HUDEP-2 (cell line): ENCODE measurements at regions not wholly inside any gene's neighbourhood (a gene's known extent, or its start where the extent isn't known, plus 50 kb on each side); places are given as distances from the start of the nearest gene placed in this dataset.

Experiments used
- DNase-seq, 76 experiments: peaks; one replicate each; lab custom pipeline; 2025; ENCODE audit not compliant: unreplicated experiment in 76 of 76; lab: John Stamatoyannopoulos, UW

DNA sequence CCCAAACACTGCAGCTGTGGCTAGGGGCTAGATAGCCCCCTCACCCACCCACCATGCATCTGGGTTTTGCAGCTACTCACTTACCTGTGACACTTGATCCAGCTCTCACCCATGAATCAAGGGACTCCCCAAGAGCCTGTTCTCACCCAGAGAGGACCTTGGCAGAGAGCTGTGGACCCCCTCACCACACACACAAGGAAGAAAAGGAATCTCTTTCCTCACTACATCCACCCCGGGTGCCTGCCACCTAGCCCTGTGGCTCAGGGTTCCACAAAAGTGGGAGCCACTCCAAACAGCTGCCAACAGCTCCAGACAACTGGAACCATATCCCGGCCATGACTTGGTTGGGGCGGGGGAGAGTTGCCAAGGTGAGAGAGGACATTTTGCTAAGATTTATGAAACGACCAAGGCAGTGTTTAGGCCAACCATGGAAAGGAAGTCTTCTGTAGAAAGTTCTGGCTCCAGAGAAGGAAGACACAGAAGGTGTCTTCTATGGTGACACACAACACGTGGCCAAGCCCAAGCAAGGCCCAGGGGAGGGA lies 522.1 kb upstream of the RAB6C start:
- DNase-seq, result no peak

DNA sequence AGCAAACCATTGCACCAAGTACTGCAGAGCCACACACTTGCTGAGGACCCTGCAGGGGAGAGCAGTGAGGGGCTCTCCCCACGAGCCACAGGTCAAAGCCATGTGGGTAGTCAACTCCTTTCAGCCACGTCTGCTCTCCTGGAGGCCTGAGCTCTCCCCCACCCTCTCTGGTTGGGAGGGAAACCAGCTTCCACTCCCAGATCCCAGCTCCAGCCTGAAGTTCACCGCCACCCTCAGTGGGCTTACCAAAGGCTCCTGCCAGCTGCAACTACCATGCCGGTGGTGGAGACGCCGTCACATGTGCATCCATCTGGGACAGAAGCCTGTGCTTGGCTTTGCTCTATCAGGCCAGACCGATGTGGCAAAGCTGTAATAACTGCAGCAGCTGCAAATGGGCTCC lies 521.5 kb upstream of the RAB6C start:
- DNase-seq, result no peak

DNA sequence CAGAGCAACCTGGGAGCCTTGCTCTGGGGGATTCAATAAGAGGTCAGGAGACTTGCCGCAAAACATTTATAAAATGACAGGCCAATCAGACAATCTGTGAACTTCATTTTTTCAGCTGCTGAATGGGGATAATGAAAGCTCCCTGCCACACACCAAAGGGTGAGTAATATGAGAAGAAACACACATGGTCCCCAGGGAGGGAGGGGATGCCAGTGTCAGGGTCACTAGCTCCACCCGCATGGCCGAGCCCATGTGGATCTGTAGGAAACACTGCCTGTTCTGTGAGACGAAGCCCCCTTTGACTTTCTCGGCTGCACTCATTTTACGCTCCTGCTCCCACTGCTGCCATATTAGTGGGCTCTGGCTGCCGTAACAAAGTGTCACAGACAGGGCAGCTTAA lies 521.0 kb upstream of the RAB6C start:
- DNase-seq, result no peak

DNA sequence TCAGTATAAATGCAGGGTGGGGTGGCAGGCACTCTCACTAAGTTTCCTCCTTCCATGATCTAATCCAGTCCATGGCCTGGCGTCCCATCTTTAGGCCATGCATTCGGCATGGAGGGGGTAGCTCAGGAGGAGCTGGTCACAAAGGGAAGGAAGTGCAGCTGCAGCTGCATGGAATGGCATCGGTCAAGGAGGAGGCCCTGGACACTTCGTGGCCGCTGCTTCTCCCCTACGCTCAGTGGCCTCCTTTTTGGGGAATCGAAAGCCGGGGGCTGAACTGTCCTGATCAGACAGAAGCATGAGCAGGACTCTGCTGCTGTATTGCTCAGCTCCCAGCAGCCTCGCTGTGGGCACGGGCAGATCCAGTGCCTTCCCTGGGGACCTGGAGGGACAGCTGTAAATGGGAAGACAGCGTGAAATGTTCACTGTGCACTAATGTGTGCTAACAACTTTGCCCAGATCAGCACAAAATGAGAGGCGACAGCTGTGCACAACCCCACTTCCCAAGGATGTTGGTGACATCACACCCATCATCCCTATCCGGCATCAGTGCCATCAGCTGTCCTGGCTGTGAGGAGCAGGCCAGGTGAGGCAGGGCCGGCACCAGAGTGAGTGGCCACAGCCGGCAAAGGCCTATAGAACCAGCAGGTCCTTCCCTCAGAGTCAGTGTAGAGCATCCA lies 520.1 kb upstream of the RAB6C start:
- no peak for DNase-seq

DNA sequence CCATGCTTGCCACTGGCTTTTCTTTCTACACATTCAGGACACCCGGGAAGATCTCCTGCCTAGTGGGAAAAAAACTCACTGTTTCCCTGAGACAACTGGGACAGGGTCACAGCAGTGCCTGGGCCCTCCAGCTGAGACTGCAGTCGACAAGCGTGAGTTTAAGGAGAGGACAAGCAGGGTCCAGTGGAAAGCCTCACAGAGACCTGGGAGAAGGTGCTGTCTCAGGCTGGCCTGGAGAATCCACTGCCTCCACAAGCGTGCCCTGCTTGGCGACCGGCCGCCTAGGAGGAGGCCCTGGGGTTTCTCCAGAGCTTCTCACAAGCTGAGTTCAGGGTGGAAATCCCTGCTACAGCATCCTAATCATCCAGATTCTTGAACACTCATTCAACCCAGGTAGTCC lies 519.6 kb upstream of the RAB6C start:
- DNase-seq, result no peak

DNA sequence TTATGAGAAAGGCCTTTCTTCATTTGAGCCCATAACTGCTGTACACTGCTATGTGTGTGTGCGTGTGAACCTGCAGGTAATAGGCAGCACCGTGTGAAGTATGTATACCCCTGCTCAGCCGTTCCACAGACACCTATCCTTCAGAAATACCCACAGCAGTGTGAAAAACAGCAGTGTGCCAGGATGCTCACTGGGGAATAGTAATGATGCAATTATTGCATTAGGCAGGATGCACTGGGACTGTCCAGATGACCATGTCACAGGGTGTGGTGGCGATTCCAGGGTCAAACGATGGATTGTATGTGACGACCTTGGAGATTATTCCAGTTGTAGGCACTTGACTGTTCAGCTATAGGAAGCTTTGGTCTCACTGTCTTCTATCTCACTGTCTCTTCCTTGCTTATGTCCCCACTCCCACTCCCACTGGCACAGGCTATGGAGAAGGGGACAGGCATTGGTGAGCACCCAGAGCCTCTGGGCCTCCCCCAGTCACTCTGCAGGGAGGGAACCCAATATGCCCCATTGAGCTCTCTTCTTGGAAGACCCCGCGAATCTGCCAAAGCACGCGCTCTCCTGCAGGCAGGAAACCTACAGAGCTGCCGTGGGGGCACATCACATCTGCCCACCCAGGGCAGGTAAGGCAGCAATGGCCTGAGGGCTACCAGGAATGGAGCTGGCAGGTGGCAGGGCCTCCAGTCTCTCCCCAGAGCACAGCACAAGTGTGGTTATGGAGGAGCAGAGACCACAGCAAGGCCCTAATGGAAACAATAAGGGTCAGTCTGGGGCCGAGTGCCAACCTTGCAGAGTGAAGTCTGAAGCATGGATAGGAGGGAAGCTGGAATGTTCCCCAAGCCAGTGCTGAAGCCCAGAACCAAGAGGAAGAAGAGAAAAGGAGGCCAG lies 518.9 kb upstream of the RAB6C start:
- no peak for DNase-seq

DNA sequence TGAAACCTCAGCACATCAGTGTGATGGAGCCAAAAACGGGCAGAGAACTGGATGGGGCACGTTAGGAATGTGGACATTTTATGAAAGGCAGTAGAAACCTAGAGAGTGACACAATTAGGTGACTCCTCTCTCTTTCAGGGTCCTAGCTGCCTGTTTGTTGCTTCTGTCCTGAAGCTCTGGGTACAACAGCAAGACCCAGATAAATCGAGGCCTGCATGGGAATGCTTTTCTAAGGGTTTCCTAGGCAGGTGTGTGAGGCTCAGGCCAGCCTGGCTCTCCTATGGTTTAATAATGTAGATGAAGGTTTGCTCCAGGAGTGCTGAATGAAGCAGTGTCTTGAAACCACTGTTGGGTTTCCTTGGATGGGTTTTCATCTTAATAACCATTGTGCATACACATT lies 517.1 kb upstream of the RAB6C start:
- DNase-seq, result no peak

DNA sequence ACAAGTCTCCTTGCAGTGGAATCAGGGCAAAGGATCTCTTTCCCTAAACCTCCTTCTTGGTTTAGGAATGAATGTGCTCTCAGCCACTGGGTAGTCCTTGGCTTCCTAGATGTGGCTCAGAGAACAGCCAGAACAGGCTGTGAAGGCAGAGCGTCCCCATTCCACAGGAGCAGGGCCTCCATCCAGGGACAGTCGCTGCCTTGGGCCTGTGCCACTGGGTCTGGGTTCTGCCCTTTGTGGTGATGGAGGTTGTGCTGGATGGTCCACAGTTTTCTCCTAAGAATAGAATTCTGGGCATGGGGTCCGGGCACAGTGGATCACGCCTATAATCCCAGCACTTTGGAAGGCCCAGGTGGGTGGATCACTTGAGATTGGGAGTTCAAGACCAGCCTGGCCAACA lies 516.5 kb upstream of the RAB6C start:
- no peak for DNase-seq

DNA sequence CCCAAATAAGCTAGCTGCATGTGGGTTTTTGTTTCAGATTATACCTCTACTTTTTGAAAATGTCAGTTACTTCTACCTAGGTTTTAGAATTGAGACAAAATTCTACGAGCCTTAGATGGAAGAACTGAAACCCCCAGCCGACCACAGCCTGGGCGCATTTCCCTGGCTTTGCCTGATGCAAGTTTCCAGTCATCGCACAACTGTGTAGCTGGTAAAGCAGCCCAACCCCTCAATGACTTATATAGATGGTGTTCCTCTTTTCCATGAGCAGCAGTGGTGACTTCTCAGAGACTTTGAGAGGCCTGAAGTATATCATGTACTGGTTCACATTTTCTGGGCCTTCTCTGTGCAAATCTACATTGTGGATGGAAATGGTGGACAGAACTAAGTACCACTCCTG lies 515.4 kb upstream of the RAB6C start:
- DNase-seq, result no peak

DNA sequence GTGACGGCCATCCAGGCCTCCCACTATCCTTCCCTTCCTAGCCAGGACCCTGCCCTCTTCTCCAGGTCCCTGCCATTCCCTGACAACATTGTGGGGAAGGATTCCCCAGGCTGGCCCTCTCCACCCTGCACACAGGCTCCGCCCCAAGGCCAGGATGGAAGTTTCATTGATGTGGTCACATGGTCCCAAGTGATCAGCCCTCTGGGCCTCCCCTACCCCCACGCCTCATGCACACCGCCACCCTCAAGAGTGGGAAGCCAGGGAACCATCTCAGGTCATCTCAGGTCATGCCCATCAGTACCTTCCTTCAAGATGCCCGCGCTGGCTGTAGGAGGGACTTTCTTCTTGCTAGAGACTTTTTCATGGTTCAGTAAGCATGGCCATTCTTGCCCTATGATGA lies 514.8 kb upstream of the RAB6C start:
- DNase-seq, result no peak

DNA sequence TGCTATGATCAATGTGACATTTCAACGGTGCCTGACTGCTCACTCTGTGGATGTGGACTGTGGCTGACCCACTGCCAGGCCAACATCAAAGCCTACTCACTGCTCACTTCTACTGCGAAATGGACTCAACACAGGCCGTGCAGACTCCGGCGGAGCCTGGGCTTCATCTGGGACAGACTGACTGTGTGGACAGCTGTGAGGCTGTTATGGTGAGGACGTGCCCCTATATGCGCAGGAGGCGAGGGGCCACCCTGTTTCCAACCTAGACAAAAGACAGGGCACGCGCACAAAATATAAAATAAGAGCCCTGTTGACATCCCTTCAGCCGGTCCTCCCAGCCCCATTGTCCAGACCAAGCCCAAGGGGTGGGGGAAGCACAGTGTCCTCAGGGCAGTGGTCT lies 514.4 kb upstream of the RAB6C start:
- no peak for DNase-seq

DNA sequence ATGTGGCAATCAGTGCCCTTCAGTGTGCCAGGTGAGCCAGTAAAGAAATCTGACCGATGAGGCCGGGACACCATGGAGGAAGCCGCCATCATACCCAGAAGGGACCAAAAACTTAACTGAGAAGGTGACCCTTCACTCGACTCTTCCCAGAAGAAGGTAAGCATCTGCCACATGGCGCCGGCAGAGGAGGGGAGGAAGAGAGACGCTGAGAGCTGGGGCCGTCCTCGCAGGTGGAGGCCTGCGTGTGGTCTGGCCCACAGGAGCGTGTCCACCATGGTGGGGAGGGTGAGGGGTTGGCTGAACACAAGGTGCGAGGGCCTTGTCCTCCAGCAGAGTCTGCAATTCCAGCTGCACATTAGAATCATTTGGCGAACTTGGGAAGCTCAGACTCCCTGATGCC lies 513.1 kb upstream of the RAB6C start:
- DNase-seq, result no peak

DNA sequence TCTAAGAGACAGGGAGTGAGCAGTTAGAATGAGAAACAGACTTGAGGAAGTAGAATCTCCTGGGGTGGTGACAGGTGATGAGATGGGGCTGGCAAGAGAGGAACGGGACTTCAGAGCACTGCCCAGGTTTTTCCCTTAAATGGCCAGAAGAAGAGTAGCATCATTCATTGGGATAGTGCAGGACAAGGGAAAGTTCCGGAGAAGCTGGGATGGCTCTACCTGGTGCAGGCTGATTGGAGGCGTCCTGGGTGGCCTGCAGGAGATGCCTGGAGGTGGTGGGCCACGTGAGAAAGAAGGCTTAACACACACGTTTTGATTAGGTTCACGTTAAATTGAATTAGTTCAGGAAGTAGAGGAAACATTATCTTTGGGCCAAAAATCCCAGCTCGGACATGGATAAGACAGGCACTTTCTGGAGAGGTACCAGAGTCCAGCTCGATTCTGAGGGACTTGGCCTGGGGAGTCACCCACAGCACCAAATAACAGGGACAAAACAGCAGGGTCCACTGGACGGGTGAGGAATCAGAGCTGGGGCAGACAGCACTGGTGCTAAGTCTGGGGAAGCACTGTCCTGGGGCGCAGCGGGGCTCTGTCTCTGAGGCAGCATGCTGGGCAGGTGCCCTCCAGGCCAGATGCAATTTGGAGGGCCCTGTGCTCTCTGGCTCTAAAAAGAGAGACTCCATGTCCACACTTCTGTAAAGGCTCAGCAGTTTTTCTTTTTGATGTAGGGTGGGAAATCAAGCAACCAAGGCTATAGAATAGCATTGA lies 512.3 kb upstream of the RAB6C start:
- no peak for DNase-seq

DNA sequence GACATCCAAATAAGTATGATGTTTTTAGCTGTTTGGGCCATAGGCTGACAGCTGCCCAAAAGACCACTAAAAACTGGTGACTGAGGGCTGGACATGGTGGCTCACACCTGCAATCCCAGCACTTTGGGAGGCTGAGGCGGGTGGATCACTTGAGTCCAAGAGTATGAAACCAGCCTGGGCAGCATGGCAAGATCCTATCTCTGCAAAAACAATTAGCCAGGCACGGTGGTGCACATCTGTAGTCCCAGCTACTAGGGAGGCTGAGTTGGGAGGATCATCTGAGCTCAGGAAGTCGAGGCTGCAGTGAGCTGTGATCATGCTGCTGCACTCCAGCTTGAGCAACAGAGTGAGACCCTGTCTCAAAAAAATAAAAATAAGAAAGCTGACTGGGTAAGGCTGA lies 511.5 kb upstream of the RAB6C start:
- no peak for DNase-seq

DNA sequence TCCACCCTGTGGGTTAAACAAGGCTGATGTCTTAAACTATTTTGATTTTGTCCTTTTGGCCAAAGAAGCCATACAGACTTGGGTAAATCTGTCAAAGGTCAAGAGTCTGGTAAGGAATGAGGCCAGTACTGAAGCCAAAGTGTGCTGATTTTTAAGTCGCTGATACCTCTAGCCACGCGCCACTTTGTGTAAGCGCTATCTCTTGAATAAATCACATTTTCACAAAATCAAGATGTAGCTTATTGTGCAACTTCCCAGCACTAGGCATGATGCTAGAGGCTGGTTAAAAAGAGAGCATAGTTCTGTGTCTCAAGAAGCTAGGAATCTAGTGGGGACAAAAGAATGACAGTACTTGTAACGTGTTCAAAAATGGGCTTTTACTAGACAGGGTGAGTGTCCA lies 510.6 kb upstream of the RAB6C start:
- no peak for DNase-seq

DNA sequence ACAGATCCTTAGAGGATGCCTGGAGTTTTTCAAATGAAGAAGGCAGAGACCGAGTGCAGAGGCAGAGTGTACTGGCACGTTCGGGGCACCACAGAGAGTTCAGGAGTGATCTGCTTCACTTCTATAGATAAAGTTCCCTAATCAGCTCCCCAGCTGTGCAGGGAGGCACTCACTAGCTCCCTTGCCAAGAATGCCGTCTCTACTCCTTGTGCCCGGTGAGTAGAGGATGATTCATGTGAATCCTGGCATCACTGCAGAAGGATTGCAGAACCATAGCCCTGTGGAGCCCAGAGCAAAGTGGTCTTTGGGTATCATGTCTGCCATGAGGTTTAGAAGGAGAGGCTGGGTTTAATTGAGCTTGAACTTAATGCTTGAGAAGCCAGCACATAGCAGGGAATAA lies 510.1 kb upstream of the RAB6C start:
- DNase-seq, result no peak

DNA sequence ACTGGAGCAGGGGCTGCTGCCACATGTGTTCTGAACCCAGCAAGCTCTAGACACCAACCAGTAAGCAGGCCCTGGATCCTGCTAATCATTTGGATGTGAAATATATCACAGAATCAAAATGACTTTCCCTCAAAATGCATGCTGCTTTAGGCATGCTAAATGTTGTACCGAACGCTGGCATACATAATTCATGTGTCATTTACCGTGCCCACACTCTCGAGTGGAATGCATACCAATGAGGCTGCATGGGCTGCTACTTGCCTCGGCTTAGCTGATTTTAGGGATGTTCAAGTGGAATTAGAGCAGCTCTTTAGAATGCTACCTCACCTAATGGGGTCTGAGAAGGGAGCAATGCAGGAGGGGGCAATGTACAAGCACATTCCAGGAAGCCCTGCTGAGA lies 509.6 kb upstream of the RAB6C start:
- no peak for DNase-seq

DNA sequence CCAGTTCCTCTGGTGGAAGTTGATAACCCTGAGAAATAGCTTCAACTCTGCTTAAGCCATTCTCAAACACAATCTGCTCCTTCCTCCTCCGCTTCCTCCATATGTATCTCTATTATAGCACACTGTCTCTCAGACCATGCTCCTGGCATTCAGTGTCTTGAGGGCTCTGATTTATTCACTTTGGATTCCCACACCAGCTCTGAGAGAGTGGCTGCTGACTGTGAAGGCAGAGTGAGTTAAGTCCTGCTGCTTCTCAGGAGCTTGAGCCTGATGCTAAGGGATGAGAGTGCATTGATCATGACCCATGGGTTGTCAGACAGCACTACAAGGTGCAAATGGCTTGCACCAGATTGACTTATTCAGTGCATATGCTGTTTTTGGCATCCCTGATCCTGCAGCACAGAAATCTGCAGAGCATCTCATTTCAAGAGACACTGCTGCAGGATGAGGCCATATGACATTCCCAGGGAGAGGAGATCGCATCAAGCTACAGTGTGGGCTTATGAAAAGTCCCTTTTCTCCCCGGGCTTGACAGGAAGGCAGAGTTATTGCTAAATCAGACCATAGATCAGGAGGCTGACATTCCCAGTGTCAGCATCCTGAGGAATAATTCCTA lies 500.5 kb upstream of the RAB6C start:
- DNase-seq, result no peak

DNA sequence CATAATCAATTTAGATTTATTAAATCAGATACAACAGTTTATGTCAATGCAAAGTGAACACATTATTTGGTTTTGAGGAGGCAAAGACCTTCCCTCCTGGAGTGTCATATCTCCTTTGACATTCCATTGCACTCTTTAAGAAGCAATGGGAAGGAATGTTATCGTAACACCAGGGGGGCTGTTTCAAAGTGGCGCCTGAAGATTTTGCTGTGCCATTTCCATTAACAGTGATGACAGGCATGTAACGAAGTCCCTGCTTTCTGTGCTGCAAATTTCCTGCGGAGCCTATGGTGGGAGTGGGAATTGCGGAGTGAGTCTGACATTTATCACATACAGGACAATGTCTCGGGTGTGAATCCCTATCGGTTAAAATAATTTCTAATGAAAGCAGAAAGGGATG lies 499.6 kb upstream of the RAB6C start:
- no peak for DNase-seq

DNA sequence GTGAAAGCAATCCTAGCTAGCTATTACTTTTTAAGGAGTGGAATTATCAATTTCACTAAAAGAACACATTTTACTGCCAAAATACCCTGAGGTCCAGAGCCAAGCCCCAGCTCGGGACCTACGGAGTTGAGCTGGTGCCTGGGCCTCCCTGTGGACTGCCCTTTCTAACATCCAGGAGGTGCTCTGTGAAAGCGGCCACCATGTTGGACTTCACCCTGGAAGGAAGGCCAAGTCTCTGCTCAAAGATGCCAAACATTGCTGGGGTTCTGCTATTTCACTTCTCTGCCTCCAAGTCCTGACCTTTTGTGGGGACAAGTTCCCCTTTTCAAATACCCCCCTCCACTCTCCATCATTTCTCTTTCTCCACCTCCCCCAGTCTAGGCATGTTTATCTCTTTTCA lies 498.7 kb upstream of the RAB6C start:
- no peak for DNase-seq
